Endodermal cell (in vitro differentiated cells): ENCODE measurements at regions not wholly inside any gene's neighbourhood (a gene's known extent, or its start where the extent isn't known, plus 50 kb on each side); places are given as distances from the start of the nearest gene placed in this dataset.

Experiments used
- DNase-seq: peaks from one replicate; pipeline ENCODE4 v3.0.0-alpha.2; 2017
- H3K27ac ChIP-seq: 2 replicates; pipeline ENCODE4 v1.5.1; 2013; ENCODE audit warnings: mild to moderate bottlenecking, low read depth, low read length, moderate library complexity
- H3K27me3 ChIP-seq: 2 replicates; pipeline ENCODE4 v1.6.1; 2013; ENCODE audit warnings: mild to moderate bottlenecking, low read length, moderate library complexity; ENCODE audit not compliant: insufficient read depth, control insufficient read depth, poor library complexity, severe bottlenecking
- H3K36me3 ChIP-seq: 2 replicates; pipeline ENCODE4 v1.7.0; 2013; ENCODE audit warnings: mild to moderate bottlenecking, low read length, moderate library complexity; ENCODE audit not compliant: control insufficient read depth, insufficient read depth
- H3K4me1 ChIP-seq: one replicate; pipeline ENCODE4 v1.7.0; 2013; ENCODE audit warnings: low read length; ENCODE audit not compliant: control insufficient read depth, insufficient read depth
- H3K4me3 ChIP-seq: 2 replicates; pipeline ENCODE4 v1.5.1; 2013; ENCODE audit warnings: mild to moderate bottlenecking, low read length, moderate library complexity
- H3K9ac ChIP-seq: 2 replicates; pipeline ENCODE4 v1.6.1; 2013; ENCODE audit warnings: mild to moderate bottlenecking, low read length, moderate library complexity; ENCODE audit not compliant: poor library complexity, severe bottlenecking; ENCODE audit errors: extremely low read depth
- H3K9me3 ChIP-seq: 2 replicates; pipeline ENCODE4 v1.6.1; 2013; ENCODE audit warnings: mild to moderate bottlenecking, low read length, moderate library complexity; ENCODE audit not compliant: control insufficient read depth
- H3K27ac Mint-ChIP-seq: 2 replicates; pipeline ENCODE4 v1.8.0; 2020; ENCODE audit warnings: mixed read lengths
- H3K27me3 Mint-ChIP-seq: 2 replicates; pipeline ENCODE4 v1.8.0; 2021; ENCODE audit warnings: mild to moderate bottlenecking, mixed read lengths; ENCODE audit not compliant: insufficient read depth
- H3K36me3 Mint-ChIP-seq: 2 replicates; pipeline ENCODE4 v1.8.0; 2020; ENCODE audit warnings: low read depth, mixed read lengths
- H3K4me1 Mint-ChIP-seq: 2 replicates; pipeline ENCODE4 v1.8.0; 2020; ENCODE audit warnings: mixed read lengths
- H3K4me3 Mint-ChIP-seq: 2 replicates; pipeline ENCODE4 v1.8.0; 2020; ENCODE audit warnings: mild to moderate bottlenecking, moderate library complexity, mixed read lengths
- H3K9me3 Mint-ChIP-seq: 2 replicates; pipeline ENCODE4 v1.8.0; 2020; ENCODE audit warnings: mild to moderate bottlenecking, mixed read lengths
- WGBS, 2 experiments: methylation state at CpG; one replicate each; pipeline versions ENCODE4 v1.1.5 to v1.1.7; 2013; ENCODE audit warnings: missing lambda C conversion rate in 2 of 2, mixed read lengths in 1 of 2; ENCODE audit not compliant: insufficient coverage in 1 of 2, insufficient read length in 1 of 2; 5-methylcytosine and 5-hydroxymethylcytosine counted together
- TF ChIP-seq, protein P1 (sequence below): fragments of 200-600 bp; sonication (generic); conservative IDR thresholded peaks from 2 replicates; pipeline ENCODE4 v1.5.0; 2021; ENCODE audit warnings: antibody characterized with exemption, mild to moderate bottlenecking

DNA sequence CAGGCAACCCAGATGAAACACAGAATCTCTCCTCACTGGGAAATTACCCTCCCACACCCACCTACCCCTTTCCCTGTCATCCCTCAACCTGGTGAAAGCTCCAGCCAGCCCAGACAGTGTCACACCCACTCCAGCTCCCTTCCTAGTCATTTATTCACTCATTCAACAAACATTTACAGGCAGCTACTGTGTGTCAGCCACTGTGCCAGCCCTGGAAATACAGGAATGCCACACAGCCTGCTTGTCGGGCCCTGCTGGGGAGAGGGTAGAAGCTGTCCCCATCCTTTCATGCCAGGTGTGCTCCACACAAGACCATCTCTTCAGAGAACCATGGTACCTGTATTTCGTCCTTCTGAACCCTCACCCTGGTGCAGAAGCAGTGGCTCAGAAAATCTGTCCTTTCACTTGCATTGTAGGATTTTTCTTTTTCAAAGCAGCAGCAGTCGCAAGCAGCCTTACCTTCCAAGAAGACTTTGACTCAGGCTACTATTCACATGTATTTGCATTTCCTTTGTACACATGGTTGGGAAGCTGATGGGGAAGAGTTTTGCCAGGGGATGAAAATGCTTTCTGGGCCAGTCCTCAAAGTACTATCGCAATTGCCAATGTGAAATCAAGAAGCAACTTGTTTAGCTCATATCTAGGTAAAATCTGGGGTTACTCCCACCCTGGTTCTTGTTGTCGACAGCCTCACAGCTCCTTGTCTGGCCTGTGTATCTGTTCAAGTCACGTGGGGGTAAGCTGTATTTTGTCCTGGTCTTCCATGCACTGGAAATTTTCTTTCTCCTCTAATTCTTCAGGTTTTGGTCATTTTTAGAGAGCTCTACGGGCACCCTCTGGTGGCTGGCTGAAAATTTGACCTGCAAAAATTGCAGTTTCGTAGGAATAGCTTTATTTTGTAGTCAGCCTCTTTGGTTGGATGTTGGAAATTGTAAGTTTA is 147.4 kb upstream of the EGLN3 start:
- TF ChIP-seq, protein P1, sequence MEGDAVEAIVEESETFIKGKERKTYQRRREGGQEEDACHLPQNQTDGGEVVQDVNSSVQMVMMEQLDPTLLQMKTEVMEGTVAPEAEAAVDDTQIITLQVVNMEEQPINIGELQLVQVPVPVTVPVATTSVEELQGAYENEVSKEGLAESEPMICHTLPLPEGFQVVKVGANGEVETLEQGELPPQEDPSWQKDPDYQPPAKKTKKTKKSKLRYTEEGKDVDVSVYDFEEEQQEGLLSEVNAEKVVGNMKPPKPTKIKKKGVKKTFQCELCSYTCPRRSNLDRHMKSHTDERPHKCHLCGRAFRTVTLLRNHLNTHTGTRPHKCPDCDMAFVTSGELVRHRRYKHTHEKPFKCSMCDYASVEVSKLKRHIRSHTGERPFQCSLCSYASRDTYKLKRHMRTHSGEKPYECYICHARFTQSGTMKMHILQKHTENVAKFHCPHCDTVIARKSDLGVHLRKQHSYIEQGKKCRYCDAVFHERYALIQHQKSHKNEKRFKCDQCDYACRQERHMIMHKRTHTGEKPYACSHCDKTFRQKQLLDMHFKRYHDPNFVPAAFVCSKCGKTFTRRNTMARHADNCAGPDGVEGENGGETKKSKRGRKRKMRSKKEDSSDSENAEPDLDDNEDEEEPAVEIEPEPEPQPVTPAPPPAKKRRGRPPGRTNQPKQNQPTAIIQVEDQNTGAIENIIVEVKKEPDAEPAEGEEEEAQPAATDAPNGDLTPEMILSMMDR = peak; percentile 81
- H3K4me1 Mint-ChIP-seq = peaks cover 36% of the 10 kb centered on the region
- no peak overlapping the region for H3K27ac Mint-ChIP-seq
- Histone ChIP-seq H3K9me3 (no peaks in the 10 kb centered on the region), H3K27ac (no peak overlapping the region), H3K4me3 (no peak overlapping the region), H3K27me3 (no peaks in the 10 kb centered on the region), H3K9ac (no peak overlapping the region), H3K4me1 (peaks cover 20% of the 10 kb centered on the region), H3K36me3 (no peaks in the 10 kb centered on the region)
- H3K27me3 Mint-ChIP-seq = peaks cover 14% of the 10 kb centered on the region
- WGBS, 2 experiments = 60 to 64% methylated on average over 6 to 8 of the region's 8 CpGs
- no peaks in the 10 kb centered on the region for H3K36me3 Mint-ChIP-seq
- no peak overlapping the region for H3K4me3 Mint-ChIP-seq
- H3K9me3 Mint-ChIP-seq = no peaks in the 10 kb centered on the region
- DNase-seq = peak; percentile 77

DNA sequence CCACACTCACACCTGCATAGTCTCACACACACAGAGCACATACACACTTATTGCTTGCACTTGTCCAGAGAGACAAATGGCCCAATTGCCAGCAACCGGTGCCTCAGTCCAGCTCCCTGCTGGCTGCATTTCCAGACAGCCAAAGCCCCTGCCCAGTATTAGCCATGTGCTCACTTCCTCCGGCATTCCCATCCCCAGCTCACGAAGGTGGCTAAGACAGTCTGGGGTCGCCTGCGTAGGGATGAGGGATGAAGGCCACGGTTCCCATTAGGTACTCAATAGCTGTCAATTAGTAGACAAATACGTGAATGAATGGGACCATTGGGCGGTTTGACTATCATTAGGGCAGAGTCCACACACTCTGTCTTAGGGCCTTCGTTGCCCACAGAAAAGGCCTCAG is 146.8 kb upstream of the EGLN3 start:
- Mint-ChIP-seq H3K9me3 (no peaks in the 10 kb centered on the region), H3K36me3 (no peaks in the 10 kb centered on the region), H3K27ac (no peak overlapping the region), H3K4me1 (peaks cover 31% of the 10 kb centered on the region), H3K27me3 (peaks cover 14% of the 10 kb centered on the region), H3K4me3 (no peak overlapping the region)
- no peaks in the 10 kb centered on the region for H3K9me3 ChIP-seq
- no peak for DNase-seq
- H3K4me1 ChIP-seq = peaks cover 14% of the 10 kb centered on the region
- TF ChIP-seq, protein P1 = no peak
- no peak overlapping the region for H3K9ac ChIP-seq
- H3K36me3 ChIP-seq = no peaks in the 10 kb centered on the region
- H3K4me3 ChIP-seq = no peak overlapping the region
- no peaks in the 10 kb centered on the region for H3K27me3 ChIP-seq
- 92 to 95% methylated on average over 7 to 9 of the region's 9 CpGs for whole genome bisulfite sequencing, 2 experiments
- H3K27ac ChIP-seq = no peak overlapping the region

DNA sequence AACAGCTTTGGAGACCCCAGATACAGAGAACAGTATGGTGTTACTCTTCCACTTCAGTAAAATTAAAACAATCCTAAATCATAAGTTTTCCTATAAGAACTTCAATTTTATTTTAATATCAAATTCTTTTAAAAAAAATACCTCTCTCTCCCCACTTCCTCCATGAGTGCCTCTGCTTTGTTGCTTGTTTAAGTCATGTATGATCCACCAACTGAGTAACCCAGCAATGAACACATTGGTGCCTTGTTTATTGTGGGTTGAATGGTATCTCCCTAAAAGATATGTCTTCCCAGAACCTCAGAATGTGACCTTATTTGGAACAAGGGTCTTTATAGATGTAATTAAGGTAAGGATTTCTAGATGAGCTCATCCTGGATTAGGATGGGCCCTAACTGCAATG is 143.5 kb upstream of the EGLN3 start:
- Mint-ChIP-seq H3K36me3 (no peaks in the 10 kb centered on the region), H3K4me1 (peaks cover 27% of the 10 kb centered on the region), H3K27me3 (peaks cover 3% of the 10 kb centered on the region), H3K27ac (no peak overlapping the region), H3K4me3 (no peak overlapping the region), H3K9me3 (no peaks in the 10 kb centered on the region)
- Histone ChIP-seq H3K27me3 (no peaks in the 10 kb centered on the region), H3K9me3 (no peaks in the 10 kb centered on the region), H3K27ac (no peak overlapping the region), H3K36me3 (no peaks in the 10 kb centered on the region), H3K9ac (no peak overlapping the region), H3K4me3 (no peak overlapping the region), H3K4me1 (peaks cover 11% of the 10 kb centered on the region)
- TF ChIP-seq, protein P1 = no peak
- no peak for DNase-seq
